Heart right ventricle (tissue), 16 donors: ENCODE measurements at regions not wholly inside any gene's neighbourhood (a gene's known extent, or its start where the extent isn't known, plus 50 kb on each side); places are given as distances from the start of the nearest gene placed in this dataset.

Experiments
- ATAC-seq, 8 donors: fragments of 200-7000 bp; cut with Tn5 transposase; one replicate each; pipeline ENCODE4 v1.9.1; 2020; ENCODE audit warnings: mild to moderate bottlenecking in 8 of 8, moderate library complexity in 8 of 8, moderate number of reproducible peaks in 1 of 8
- DNase-seq, 2 donors: peaks; one replicate each; pipeline ENCODE4 v3.0.0-alpha.2; 2020
- H3K27ac ChIP-seq, 10 donors: fragments of 200-600 bp; sonication (generic) in 2 of 10; one replicate each; pipeline versions ENCODE4 v1.5.0 to v1.8.0; 2020 to 2022; ENCODE audit warnings: mild to moderate bottlenecking in 3 of 10
- H3K27me3 ChIP-seq, 7 donors: fragments of 200-600 bp; one replicate each; pipeline ENCODE4 v1.8.0; 2021 to 2022; ENCODE audit warnings: mild to moderate bottlenecking in 2 of 7
- H3K36me3 ChIP-seq, 9 donors: fragments of 200-600 bp; sonication (generic) in 1 of 9; one replicate each; pipeline versions ENCODE4 v1.5.0 to v1.8.0; 2020 to 2022; ENCODE audit warnings: mild to moderate bottlenecking in 2 of 9
- H3K4me1 ChIP-seq, 9 donors: fragments of 200-600 bp; sonication (generic) in 1 of 9; one replicate each; pipeline versions ENCODE4 v1.5.0 to v1.8.0; 2020 to 2022; ENCODE audit warnings: mild to moderate bottlenecking in 4 of 9
- H3K4me3 ChIP-seq, 10 donors: fragments of 200-600 bp; sonication (generic) in 2 of 10; one replicate each; pipeline versions ENCODE4 v1.5.0 to v1.8.0; 2020 to 2022; ENCODE audit warnings: mild to moderate bottlenecking in 7 of 10, moderate library complexity in 2 of 10
- H3K9me3 ChIP-seq, 11 donors: fragments of 200-600 bp in 10 of 11; sonication (generic) in 2 of 11; one replicate each; pipeline versions ENCODE4 v1.5.0 to v1.8.0; 2013 to 2022; ENCODE audit warnings: mild to moderate bottlenecking in 2 of 11, control low read depth in 1 of 11, moderate library complexity in 1 of 11
- CTCF ChIP-seq, 9 donors: fragments of 200-600 bp; sonication (generic) in 2 of 9; IDR thresholded peaks; one replicate each; pipeline versions ENCODE4 v1.5.0 to v1.8.0; 2021 to 2022; ENCODE audit warnings: antibody characterized with exemption in 9 of 9, mild to moderate bottlenecking in 5 of 9, moderate library complexity in 1 of 9
- WGBS, 2 donors: extraction: QIAGEN DNeasy Blood & Tissue Kit; methylation state at CpG; one replicate each; pipeline ENCODE4 v1.1.7; 2013; ENCODE audit warnings: inconsistent platforms in 1 of 2; 5-methylcytosine and 5-hydroxymethylcytosine counted together
- intact Hi-C, 10 donors: fragments of 100-400 bp; cut with DNase I; formaldehyde crosslinking; loops; one replicate each; pipeline versions ENCODE4 v1.11.1 to v1.14.2; 2022
- donor health status: Arrhythmogenic right ventricular cardiomyopathy.
- donor health status: ischemic (EF 13 %, LVEDD 7.1; RV severe dilation, severe dysfunction).
- donor health status: healthy with polysubstance abuse.
- donor health status: DM: no; HTN: yes; CAD: no.
- donor health status: DM: no; HTN: no; CAD: no.
- donor health status: ischemic (EF 25% LVEDD 6.9; RV normal size, moderate dysfunction).
- donor health status: ischemic (EF 25% LVEDD 5.7; RV mildly dilated, moderate dysfunction).
- donor health status: healthy.
- donor health status: DM: yes; HTN: yes; CAD: no.
- donor health status: Ischemic cardiomyopathy.
- donor health status: ischemic (EF 35%, LVEDD 5.7; RV mildly dilated, moderate dysfunction).
- donor health status: nonischemic (EF 11% LVEDD 7.7; RV severe dilation, severe dysfunction).
- donor health status: DM: yes; HTN: yes; CAD: no.
- donor health status: PGD.
- donor health status: ischemic (EF 29% LVEDD 5.4; RV normal size, mild dysfunction).
- donor health status: nonischemic (EF 23%, LVEDD 6.1; RV moderate dilation, normal function).

- TF ChIP-seq CTCF (IDR thresholded peaks at IDR 0.05), result no peak
- Histone ChIP-seq H3K9me3 (no peaks in the 10 kb centered on the region), H3K4me3 (no peak overlapping the region), H3K36me3 (no peaks in the 10 kb centered on the region), H3K4me1 (peaks cover 0 to 5% (median 0%) of the 10 kb centered on the region in 9 donors), H3K27ac (no peak overlapping the region), H3K27me3 (peaks cover 0 to 16% (median 0%) of the 10 kb centered on the region in 7 donors)
- DNase-seq (no peak), ATAC-seq (no peak)
- WGBS, 2 donors, result 77 to 83% methylated on average over 1 of the region's 1 CpG
- intact Hi-C loops, result loop anchor here in 1 of 10 donors (10.0 kb wide), 1 partner anchor 454 kb away; no protein-coding TSS in a partner anchor
These were observed 538.4 kb downstream of the HACE1 start for GRCh38 chr6:104321301-104321700.

GRCh38 chr6:104320896-104321295 is 538.8 kb downstream of the HACE1 start:
- intact Hi-C loops, result loop anchor here in 1 of 10 donors (10.0 kb wide), 1 partner anchor 454 kb away; no protein-coding TSS in a partner anchor
- TF ChIP-seq CTCF (IDR thresholded peaks at IDR 0.05), result no peak
- Histone ChIP-seq H3K27ac (no peak overlapping the region), H3K27me3 (peaks cover 0 to 16% (median 0%) of the 10 kb centered on the region in 7 donors), H3K36me3 (no peaks in the 10 kb centered on the region), H3K9me3 (no peaks in the 10 kb centered on the region), H3K4me3 (no peak overlapping the region), H3K4me1 (peaks cover 0 to 3% (median 0%) of the 10 kb centered on the region in 9 donors)
- WGBS, 2 donors, result 54 to 69% methylated on average over 4 of the region's 4 CpGs
- ATAC-seq (no peak), DNase-seq (no peak)

- no peak for TF ChIP-seq CTCF (IDR thresholded peaks at IDR 0.05)
- Histone ChIP-seq H3K4me3 (no peak overlapping the region), H3K27me3 (no peaks in the 10 kb centered on the region), H3K36me3 (no peaks in the 10 kb centered on the region), H3K9me3 (no peaks in the 10 kb centered on the region), H3K4me1 (no peaks in the 10 kb centered on the region), H3K27ac (no peak overlapping the region)
- intact Hi-C loops, result no loop called here
- 81 to 90% methylated on average over 3 of the region's 3 CpGs for WGBS, 2 donors
- ATAC-seq (no peak), DNase-seq (no peak)
These were observed 546.9 kb downstream of the HACE1 start for GRCh38 chr6:104312851-104313250.

GRCh38 chr6:104306211-104306610 is 553.5 kb downstream of the HACE1 start:
- WGBS, 2 donors, result 87 to 93% methylated on average over 2 of the region's 2 CpGs
- no peaks in the 10 kb centered on the region for H3K27me3 ChIP-seq
- no peaks in the 10 kb centered on the region for H3K9me3 ChIP-seq
- H3K36me3 ChIP-seq, result no peaks in the 10 kb centered on the region
- ATAC-seq (no peak), DNase-seq (no peak)
- TF ChIP-seq CTCF (IDR thresholded peaks at IDR 0.05), result no peak
- intact Hi-C loops, result no loop called here
- no peaks in the 10 kb centered on the region for H3K4me1 ChIP-seq
- no peak overlapping the region for H3K4me3 ChIP-seq
- H3K27ac ChIP-seq, result no peak overlapping the region
